SHP77 (cell line): ENCODE measurements at regions not wholly inside any gene's neighbourhood (a gene's known extent, or its start where the extent isn't known, plus 50 kb on each side); places are given as distances from the start of the nearest gene placed in this dataset.

Experiments used
- DNase-seq, 2 experiments: peaks; one replicate each; lab custom pipeline; 2025; lab: John Stamatoyannopoulos, UW

GRCh38 chr16:35258381-35258780, 1799.0 kb downstream of the TP53TG3F start:
- no peak for DNase-seq

DNA sequence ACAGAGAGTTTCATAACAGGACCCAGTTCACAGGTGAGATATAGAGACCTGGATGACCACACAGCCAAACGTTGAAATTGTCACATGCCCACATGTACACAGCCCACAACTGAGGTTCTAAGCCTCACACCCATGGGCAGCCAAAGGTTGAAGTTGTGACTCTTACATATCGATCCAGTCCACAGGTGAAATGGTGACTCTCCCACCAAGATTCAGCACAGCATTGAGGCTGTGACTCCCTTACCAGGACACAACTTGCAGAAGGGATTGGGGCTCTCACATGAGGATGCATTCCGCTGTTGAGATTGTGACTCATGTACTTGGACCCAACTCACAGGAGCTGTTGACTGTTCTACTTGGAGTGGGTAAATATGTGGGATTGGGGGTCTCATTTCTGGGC, 1836.4 kb downstream of the TP53TG3F start:
- no peak for DNase-seq

GRCh38 chr16:35296962-35297653, 1837.7 kb downstream of the TP53TG3F start:
- DNase-seq, result no peak

DNA sequence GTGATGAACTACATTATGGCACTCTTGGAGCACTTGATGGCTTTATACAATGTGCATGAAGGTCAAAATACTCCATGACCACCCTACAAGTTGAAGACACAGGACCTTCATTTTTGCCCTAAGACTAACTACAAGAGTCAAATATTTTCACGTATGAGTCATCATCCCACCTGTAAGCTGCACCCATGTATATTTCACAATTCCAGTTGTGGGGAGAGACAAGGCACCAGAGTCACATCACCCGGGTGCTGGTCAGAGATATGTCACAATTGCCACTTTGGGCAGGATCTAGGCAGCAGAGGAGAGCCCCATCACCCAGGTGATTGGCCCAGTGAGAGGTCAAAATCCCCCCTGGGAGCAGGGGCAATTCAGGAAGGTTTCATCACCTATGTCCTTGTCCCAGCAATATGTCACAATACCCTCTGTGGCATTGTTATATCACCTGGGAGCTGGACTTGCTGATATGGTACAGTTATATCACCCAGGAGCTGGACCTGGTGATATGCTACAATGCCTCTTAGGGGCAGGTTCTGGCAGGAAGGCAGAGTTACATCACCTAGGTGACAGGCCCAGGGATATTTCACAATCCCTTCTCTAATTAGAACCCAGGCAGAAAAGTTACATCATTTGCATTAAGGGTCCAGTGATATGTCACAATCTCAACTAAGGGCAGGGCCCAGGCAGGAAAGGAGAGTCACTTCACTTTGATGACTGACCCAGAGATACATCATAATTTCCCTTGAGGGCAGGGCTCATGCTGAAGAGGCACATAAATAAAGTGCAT, 1839.2 kb downstream of the TP53TG3F start:
- DNase-seq, result no peak

- no peak for DNase-seq
Measured at GRCh38 chr16:35302859-35303258, 1843.4 kb downstream of the TP53TG3F start.

GRCh38 chr16:35305476-35305875, 1846.1 kb downstream of the TP53TG3F start:
- no peak for DNase-seq

DNA sequence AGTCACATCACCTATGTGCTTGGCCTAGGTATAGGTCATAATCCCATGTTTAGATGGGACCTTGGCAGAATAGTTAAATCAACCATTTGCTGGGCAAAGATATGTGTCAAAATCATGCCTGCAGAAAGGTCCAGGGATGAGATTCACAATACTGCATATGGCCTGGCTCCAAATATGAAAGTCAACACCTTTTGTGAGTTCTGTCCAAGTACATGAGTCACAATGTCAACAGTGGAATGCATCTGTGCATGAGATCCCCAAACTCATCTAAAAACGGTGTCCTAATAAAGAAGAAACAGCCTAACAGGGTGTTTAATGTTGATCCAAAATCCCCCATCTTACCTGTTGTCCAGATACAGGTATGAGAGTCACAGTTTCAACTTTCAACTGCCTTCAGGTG, 1847.5 kb downstream of the TP53TG3F start:
- DNase-seq, result peak; percentile 71 to 75

DNA sequence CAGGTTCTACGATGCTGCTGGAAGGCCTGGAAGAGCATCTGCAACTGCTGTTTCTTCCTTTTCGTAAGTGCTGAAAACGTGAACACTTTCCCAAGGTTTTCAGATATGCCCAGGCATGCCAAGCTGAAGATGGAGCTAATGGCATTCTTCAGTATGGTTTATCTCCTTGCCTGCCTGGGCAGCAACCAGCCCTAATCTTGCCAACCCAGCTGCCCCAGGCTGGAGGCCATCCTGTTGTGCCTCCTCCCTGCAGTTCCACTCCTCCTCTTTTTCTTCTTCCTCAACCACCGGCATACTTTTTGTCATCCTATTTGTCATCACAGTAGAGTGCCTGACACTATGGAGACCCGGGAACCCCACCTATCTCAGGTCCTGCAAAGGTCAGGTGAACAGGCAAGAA, 1849.3 kb downstream of the TP53TG3F start:
- DNase-seq, result no peak

DNA sequence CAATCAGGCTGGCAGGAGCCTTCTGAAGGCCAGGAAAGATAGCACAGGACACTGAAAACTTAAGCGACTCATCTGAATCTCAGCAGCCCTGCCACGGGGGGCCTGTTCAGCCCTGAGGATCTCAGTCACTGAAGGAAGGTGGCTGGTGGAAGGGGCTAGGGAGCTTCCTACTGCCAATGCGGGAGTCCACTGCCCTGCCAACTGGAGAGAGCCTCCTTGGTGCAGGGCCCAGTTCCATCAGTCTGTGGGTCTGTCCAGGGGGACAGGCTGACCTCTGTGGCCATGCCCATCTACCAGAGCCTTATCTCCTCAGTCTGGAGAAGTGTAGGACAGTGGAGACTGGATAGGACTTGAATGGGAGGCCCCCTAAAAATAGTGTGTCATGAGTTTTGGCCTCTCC, 1851.6 kb downstream of the TP53TG3F start:
- no peak for DNase-seq

GRCh38 chr16:35311475-35311874, 1852.1 kb downstream of the TP53TG3F start:
- peak; percentile 65 to 72 for DNase-seq

DNA sequence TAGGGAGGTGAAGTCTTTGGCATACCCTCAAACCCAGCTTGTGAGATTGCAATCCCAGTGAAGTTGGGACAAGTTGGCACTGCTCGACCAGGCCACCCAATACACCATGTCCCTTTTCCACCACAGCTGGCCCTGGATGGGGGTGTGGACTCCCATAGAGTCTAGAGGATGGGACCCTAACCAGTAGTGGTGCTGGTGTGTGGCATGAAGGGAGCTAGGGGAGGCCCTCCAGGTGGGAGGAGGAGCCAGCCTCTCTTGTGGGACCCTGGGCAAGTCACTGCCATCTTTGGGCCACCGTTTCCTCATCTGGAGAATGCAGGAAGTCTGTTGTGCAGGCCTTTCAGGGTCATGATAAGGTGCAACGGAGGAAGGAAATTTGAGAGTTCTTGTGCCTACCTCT, 1854.9 kb downstream of the TP53TG3F start:
- no peak for DNase-seq

- no peak for DNase-seq
Measured at GRCh38 chr16:35319536-35320192, 1860.3 kb downstream of the TP53TG3F start.

GRCh38 chr16:35325936-35326335, 1866.5 kb downstream of the TP53TG3F start:
- DNase-seq, result no peak

DNA sequence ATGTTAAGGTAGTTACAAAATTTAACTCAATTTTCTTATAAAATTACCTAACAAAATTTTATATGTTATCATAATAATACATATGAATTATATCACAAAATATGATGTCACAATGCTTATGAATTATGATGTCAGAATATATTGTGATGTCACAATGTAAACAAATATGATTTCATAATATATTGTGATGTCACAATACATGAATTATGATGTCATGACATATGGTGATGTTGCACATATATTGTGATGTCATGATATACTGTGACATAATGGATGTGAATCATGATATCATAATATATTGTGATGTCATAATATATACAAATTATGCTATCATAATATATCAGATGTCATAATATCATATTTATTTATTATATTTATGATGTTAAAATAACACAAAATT, 1879.9 kb downstream of the TP53TG3F start:
- no peak for DNase-seq

DNA sequence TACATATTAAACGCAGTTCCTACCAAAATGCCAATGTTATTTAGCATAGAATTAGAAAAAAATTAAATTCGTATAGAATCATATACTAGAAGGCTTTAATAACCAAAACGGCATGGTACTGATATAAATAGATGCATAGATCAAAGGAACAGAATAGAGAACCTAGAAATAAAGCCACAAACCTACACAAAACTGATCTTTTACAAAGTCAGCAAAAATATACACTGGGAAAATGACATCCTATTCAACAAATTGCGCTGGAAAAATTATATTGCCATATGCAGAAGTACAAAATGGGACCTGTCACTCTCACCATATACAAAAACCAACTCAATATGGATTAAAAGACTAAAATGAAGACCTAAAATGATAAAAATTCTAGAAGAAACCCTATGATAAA, 1882.6 kb downstream of the TP53TG3F start:
- no peak for DNase-seq

DNA sequence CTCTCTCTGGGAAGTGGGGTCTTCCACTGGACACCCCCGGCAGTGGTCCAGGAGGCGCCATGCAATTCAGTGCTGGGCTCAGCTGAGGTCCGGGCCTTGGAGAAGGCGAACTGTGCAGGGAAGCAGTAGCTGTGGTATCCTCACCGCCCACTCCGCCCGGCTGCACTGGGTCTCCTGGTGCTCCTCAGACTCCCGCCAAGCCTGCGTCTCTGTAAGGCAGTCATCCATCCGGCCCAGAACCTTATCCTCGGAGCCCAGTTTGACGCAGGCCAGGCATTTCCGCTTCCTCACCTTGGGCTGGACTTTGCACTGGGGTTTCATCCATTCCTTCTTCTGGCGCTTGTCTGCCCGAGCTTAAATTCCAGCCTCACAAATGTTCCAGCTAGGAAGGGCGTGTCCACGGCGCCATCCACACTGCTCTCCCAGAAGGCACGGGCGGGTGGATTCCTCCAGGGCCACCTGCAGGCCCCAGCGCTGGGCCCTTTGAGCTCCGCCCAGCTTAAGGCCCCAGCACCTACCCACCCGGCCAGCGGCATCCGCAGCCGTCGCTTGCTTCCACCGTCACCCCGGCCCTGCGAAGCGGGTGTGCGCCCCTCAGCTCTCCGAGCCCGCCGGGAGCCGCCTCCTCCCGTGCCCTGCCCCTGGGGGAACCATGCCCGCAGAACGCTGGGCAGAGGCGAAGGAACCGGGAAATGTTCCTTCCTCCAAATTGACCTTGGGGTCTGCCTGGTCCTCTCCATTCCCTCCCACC, 1884.8 kb downstream of the TP53TG3F start:
- no peak for DNase-seq

GRCh38 chr16:35352431-35352830, 1893.0 kb downstream of the TP53TG3F start:
- no peak for DNase-seq

GRCh38 chr16:35363510-35363909, 1904.1 kb downstream of the TP53TG3F start:
- DNase-seq, result no peak

GRCh38 chr16:35364263-35364662, 1904.9 kb downstream of the TP53TG3F start:
- DNase-seq, result no peak

DNA sequence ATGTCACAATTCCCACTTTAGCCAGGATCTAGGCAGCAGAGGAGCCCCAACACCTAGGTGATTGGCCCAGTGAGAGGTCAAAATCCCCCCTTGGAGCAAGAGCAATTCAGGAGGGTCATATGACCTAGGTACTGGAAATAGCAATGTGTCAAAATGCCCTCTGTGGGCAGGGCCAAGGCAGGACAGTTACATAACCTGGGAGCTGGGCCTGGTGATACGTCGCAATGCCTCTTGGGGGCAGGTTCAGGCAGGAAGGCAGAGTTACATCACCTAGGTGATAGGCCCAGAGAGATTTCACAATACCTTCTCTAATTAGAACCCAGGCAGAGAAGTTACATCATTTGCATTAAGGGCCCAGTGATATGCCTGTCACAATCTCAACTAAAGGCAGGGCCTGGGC, 1906.3 kb downstream of the TP53TG3F start:
- no peak for DNase-seq

DNA sequence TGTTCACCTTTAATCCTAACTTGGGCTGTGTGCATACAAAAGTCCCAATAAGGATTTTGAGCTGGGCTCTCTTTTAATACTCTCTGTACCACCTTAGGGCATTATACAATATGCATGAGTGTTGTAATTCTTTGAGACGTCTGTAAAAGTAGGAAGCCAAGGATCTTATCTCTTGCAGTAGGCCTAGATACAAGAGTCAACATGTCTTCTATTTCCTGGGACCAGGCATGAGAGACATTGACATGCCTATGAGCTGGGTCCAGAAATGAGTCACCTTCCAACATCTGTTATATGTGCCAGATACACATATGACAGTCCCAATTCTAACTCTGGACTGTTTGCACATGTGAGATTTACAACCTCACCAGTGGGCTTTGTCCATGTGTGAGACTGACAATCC, 1911.2 kb downstream of the TP53TG3F start:
- DNase-seq, result no peak

DNA sequence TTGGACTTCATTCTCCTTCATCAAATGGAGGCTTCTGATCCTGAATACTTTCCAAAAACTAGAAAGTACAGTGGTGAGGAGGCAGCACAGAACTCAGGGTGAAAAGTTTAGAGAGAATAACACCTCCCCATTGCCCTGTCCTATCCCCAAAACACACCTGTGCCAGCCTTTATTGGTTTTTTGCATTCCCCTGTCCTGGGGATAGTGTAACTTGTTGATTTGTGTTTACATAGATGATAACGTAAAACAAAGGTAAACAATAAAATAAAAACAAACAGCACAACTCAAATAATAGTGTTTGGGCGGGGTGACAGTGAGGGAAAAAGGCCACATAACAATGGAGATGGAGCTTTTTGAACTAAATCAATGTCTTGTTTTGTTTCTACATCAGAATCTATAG, 1917.7 kb downstream of the TP53TG3F start:
- DNase-seq, result no peak
